ENCODE measurements at regions not wholly inside any gene's neighbourhood (a gene's known extent, or its start where the extent isn't known, plus 50 kb on each side); places are given as distances from the start of the nearest gene placed in this dataset.

GRCh38 chr1:11373895-11374747 is 101.1 kb downstream of the UBIAD1 start:
- DNase-seq (ENCODE audit: low read depth) = peak; percentile 2

- DNase-seq (ENCODE audit: low read depth) = no peak
Measured at GRCh38 chr1:11374748-11375110, 101.7 kb downstream of the UBIAD1 start.

GRCh38 chr1:11377001-11377583 is 101.9 kb upstream of the DISP3 start:
- no peak for DNase-seq (ENCODE audit: low read depth)

DNA sequence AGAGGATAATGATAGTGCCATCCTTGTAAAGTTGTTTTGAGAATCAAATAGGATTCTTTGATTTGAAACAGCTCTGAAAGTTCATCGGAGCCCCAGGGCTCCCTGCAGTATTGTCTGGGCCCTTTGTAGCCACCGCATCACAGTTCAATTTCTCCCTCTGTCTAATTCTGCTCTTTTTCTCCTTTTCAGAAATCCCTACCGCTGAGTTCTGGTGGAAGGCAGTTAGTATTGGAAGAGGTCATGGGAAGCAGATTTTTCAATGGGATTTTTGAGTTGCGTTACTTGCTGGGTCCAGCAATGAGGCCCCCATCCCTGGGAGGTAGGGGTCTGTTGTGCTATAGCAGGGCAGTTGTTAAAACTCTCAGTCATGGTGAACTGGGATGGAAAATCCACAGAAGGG is 101.0 kb upstream of the DISP3 start:
- no peak for DNase-seq (ENCODE audit: low read depth)

DNA sequence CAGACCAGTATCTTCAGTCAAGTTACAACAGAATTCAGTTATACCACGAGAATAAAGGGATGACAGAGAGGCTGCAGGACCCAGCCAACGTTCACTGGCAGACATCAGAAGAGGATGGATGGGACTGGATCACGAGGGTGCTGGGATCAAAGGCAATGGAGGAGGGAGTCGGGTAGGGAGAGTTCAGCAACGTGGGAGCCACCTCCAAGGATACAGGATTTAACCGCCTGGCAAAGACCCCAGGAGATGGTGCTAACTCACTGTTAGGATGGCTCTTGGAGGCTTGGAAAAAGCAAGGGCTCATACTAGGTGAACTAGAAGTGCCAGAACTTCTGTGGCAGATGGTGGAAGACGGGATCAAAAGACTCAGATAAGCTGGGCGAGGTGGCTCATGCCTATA is 99.1 kb upstream of the DISP3 start:
- DNase-seq (ENCODE audit: low read depth) = no peak

DNA sequence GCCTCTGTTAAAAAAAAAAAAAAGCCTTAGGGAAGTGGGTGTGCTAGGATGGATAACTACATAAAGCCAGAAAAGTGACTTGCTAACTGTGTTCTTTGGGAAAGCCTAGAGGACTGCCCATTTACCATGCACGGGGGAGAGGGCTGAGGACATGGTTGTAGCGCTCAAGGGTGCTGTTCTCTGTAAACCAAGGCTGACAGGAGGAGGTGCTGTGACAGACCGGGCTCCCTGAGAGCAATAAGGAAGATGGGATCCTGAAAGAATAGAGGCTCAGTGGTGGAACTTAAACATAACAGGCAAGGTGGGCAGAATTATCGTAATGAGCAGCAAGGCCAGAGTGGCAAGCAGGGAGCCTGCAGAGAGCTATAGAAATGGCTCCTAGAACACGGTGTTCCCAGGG is 98.5 kb upstream of the DISP3 start:
- DNase-seq (ENCODE audit: low read depth) = no peak

DNA sequence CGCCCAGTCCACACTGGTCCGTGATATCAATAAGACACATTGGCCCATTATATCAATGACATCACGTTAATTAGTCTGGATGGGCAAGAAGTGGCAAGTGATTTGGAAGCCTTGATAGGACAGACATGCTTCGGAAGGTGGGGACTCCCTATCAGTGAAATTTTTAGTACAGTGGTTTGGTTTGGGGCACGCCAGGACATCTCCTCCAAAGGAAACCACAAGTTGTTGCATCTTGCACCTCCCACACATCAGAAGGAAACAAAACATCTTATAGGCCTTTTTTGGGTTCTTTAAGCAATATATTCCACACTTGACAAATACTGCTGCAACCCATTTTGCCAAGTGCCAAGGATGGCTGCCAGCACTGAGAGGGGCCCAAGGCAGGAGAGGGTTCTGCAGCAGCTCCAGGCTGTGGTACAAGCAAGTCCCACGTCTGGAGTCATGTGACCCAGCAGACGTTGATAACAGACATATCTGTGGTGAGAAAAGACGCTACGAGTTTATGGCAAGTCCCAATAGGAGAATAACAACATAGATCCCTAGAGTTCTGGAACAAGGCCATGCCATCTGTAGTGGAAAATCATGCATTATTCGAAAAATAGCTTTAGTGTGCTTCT is 95.3 kb upstream of the DISP3 start:
- peak; percentile 6 for DNase-seq (ENCODE audit: low read depth)

DNA sequence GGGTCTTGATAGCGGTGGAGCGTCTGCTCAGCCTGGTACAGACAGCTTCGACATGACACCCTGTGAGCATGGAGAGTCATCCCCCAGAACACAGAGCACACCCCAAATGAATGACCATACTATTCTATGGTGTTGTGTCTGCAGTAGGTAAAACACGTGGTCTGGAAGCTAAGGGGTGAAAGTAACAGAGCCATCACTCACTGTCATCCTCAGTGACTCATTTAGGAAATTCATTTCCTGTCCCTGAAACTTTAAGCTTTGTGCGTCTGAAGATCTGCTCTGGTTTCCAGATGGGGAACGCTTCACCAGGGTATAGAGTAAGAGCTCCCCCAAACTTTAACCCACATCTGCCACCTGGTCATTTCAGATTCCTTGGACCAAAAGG is 94.8 kb upstream of the DISP3 start:
- DNase-seq (ENCODE audit: low read depth) = peak; percentile 27

GRCh38 chr1:11387829-11388228 is 91.1 kb upstream of the DISP3 start:
- no peak for DNase-seq (ENCODE audit: low read depth)

DNA sequence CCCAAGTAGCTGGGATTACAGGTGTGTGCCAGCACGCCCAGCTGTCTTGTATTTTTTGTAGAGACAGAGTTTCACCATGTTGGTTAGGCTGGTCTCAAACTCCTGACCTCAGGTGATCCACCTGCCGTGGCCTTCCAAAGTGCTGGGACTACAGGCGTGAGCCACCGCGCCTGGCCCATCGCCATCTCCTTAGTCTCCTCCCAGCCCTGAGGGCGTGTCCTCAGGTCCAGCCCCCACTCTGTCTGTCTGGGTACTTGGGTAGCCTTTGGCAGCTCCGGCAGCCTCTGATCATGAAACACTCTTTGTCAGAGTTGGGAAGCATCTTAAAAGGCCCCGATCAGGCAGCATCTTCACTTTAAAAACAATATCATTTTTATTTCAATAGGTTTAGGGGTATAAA is 90.3 kb upstream of the DISP3 start:
- no peak for DNase-seq (ENCODE audit: low read depth)

DNA sequence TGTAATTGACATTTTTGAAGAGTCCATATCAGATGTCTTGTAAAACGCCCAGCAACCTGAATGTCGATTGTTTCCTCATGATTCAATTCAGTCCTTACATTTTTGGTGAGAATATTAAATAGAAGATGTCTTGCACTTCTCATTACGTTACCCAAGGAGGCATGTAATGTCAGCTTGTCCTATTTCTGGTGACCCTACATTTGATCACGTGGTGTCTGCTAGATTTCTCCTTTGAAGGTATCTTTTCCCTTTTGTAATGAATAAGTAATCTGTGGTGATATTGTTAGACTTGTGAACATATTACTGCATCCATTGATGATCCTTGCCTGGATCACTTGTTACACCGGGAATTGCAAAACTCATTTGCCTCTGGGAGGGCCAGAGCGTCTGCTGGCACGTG is 87.6 kb upstream of the DISP3 start:
- DNase-seq (ENCODE audit: low read depth) = no peak

DNA sequence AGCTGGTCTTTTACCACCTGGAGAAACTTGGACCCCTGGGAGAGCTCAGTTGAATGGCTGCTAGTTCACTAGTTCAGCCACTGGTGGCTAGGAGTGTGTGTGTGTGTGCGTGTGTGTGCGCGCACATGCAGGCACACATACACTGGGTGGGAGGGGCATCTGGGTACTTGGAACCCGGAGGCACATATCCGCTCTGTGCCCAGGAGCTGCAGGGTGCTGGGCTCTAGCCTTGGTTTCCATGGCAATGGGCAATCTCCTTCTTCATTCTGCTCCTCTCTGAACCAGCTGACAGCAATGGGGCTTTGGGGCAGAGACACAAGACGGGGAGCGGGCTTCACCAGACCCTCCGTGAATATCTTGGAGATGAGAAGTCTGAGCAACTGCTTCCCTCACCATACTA is 87.1 kb upstream of the DISP3 start:
- no peak for DNase-seq (ENCODE audit: low read depth)

GRCh38 chr1:11394592-11395245 is 84.2 kb upstream of the DISP3 start:
- DNase-seq (ENCODE audit: low read depth) = no peak

DNA sequence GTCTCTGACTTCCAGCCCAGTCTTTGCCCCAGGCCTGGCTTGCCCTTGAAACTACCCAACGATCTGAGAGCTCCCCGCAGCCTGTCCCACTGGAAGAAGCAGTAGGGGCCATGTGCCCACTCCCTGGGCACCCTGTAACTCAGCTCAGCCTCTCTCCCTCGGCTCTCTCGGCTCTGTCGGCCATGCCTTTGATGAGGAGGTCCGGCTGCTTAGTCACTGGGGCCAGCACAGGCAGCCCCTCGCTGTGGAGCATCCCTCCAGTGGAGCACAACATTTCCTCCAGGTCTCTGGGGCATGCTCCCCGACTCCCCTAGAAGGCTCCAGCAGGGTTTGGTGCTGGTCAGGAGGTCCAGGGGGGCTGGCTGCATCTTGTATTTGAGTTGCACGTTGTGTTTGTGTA is 83.3 kb upstream of the DISP3 start:
- DNase-seq (ENCODE audit: low read depth) = no peak

- DNase-seq (ENCODE audit: low read depth) = no peak
Measured at GRCh38 chr1:11397151-11397901, 81.6 kb upstream of the DISP3 start.

- no peak for DNase-seq (ENCODE audit: low read depth)
Measured at GRCh38 chr1:11399250-11399649, 79.7 kb upstream of the DISP3 start.

DNA sequence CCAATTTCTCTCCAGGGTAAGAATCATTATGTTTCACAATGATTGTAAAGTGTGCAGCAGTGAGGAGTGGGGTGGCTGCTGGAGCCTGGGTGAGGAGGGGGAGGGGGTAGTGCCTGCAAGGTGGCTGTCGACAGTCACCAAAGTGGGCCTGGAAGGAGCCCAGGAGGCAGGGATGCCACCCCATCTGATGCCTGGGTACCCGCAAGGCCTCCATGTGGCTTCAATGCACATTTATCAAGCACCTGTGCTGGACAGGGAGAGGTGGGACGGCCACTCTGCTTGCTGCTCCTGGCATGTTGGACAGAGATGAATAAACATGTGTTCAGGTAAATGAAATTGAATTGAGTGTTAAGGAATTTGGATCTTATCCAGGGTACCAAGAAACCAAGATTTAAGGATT is 78.8 kb upstream of the DISP3 start:
- no peak for DNase-seq (ENCODE audit: low read depth)

DNA sequence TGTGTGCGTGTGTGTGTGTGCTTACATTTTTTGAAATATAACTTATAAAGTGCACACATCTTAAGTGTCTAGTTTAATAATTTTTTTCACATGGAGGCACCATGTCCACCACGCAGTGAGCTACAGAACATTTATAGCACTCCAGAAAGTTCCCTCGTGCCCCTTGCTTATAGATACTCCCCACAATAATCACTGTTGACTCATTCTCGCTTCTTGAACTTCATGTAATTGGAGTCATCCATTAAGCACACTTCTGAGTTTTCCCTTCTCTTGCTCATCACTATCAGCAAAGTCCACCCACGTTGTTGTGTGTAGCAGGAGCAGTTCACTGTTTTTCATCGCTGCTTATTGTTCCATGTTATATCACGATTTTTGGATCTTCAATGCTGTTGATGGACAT is 78.4 kb upstream of the DISP3 start:
- DNase-seq (ENCODE audit: low read depth) = no peak

GRCh38 chr1:11406845-11407244 is 72.1 kb upstream of the DISP3 start:
- no peak for DNase-seq (ENCODE audit: low read depth)

DNA sequence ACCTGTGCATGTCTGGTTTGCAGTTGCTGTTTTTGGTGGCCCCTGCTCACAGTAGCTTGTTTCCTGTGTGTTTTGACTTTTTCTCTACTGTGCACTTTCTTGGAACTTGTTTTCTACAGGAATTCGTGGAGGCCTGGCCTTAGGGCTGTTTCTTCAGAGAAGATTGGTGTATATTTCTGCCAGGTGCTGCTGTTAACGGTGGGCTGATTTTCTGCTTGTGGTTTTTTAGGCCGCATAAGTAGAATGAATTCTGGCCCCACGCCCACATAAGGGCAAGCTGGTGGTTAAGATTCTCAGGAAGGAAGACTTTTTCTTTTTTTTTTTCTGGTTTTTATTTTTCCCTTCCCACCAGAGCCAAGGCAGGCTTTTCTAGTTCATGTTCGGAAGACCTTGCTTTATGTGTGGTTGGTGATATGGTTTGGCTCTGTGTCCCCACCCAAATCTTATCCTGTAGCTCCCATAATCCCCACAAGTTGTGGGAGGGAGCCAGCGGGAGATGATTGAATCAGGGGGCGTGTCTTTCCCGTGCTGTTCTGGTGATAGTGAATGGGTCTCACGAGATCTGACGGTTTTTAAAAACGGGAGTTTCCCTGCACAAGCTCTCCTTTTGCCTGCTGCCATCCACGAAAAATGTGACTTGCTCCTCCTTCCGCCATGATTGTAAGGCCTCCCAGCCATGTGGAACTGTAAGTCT is 71.5 kb upstream of the DISP3 start:
- no peak for DNase-seq (ENCODE audit: low read depth)

GRCh38 chr1:11412141-11412540 is 66.8 kb upstream of the DISP3 start:
- DNase-seq (ENCODE audit: low read depth) = no peak

GRCh38 chr1:11413986-11414391 is 65.0 kb upstream of the DISP3 start:
- no peak for DNase-seq (ENCODE audit: low read depth)

All from amniotic epithelial cell (primary cell).